LNCAP (cell line): ENCODE measurements at regions not wholly inside any gene's neighbourhood (a gene's known extent, or its start where the extent isn't known, plus 50 kb on each side); places are given as distances from the start of the nearest gene placed in this dataset.

Experiments used
- CTCF ChIP-seq: fragments of 450-650 bp; IDR thresholded peaks from 2 replicates; pipeline ENCODE4 v1.5.1; 2017; ENCODE audit warnings: mild to moderate bottlenecking

GRCh38 chr16:87008664-87009063, 308.5 kb downstream of the C16orf95 start:
- no peak for TF ChIP-seq CTCF

- TF ChIP-seq CTCF = no peak
Measured at GRCh38 chr16:87012954-87013938, 303.9 kb downstream of the C16orf95 start.

GRCh38 chr16:87014112-87014511, 303.1 kb downstream of the C16orf95 start:
- TF ChIP-seq CTCF = no peak

- TF ChIP-seq CTCF = no peak
Measured at GRCh38 chr16:87015021-87015420, 302.2 kb downstream of the C16orf95 start.

- TF ChIP-seq CTCF = no peak
Measured at GRCh38 chr16:87016046-87017035, 300.9 kb downstream of the C16orf95 start.

- no peak for TF ChIP-seq CTCF
Measured at GRCh38 chr16:87017371-87018012, 299.7 kb downstream of the C16orf95 start.

GRCh38 chr16:87025676-87026075, 291.5 kb downstream of the C16orf95 start:
- no peak for TF ChIP-seq CTCF
